Hematopoietic multipotent progenitor cell treated with erythropoietin and hydrocortisone succinate and interleukin-3 and kit ligand, for 4 days (in vitro differentiated cells): ENCODE measurements at regions not wholly inside any gene's neighbourhood (a gene's known extent, or its start where the extent isn't known, plus 50 kb on each side); places are given as distances from the start of the nearest gene placed in this dataset.
A peak's percentile ranks its signal among the peaks of the same experiment; 100 is the strongest.
"Not testable (repeated sequence)": the region's sequence is repeated elsewhere in the genome, so short reads cannot be mapped to it uniquely, and the experiment has no call there.

Experiments
- DNase-seq: peaks from one replicate; pipeline ENCODE4 v3.0.0-alpha.2; 2015

DNA sequence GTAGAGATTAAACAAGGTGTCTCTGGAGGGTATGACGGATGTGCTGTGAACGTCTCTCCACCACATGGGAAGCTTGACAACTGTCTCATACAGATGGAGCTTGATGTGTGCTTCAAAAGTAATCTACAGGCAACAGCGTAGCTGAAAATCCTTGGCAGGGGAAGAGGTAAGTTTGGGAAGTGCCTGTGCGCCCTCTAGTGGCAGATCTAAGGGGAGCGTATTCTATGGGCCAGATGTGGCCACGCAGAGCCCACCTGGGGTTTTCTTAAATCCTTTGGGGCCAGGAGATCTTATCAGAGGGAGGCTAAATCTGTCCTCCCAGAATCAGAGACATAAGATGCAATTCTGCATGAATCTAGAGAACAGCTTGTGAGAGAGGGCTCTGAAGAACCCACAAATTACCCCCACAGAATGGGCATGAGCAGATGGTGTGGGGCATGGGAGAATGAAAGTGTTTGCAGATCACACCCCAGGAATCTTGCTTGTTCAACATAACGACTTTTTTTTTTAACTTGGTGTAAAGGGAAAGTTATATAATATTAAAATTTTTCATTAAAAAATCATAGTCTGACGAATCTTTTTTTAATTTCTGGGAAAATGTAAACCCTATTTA lies 91.2 kb upstream of the MPP7 start:
- DNase-seq, result peak; percentile 81

DNA sequence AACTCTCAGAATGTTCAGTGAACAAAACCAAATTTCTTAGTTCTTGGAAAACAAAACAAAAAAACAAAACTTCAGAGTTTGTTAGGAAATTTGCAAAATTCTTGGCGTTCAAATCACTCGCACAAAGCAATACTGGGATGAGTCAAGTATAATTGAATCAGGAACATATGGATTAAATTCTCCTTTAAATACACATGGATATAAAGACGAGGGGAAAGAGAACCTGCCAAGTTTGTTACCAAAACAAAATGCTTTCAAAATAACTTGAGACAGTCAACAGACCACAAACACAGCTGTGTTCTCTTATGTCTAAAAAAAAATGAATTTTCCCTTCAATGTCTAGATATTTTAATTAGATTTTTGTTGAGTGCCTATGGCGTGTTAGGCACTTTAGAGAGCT lies 93.5 kb upstream of the MPP7 start:
- DNase-seq, result no peak

DNA sequence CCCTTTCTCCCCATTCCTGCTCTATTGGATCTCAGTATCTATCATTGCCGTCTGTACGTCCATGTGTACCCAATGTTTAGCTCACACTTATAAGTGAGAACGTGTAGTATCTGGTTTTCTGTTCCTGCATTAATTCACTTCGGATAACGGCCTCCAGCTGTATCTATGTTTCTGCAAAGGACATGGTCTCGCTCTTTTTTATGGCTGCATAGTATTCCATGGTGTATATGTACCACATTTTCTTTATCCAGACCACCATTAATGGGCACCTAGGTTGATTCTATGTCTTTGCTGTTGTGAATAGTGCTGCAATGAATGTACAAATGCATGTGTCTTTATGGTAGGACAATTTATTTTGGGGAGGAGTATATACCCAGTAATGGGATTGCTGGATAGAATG lies 94.4 kb upstream of the MPP7 start:
- no peak for DNase-seq

DNA sequence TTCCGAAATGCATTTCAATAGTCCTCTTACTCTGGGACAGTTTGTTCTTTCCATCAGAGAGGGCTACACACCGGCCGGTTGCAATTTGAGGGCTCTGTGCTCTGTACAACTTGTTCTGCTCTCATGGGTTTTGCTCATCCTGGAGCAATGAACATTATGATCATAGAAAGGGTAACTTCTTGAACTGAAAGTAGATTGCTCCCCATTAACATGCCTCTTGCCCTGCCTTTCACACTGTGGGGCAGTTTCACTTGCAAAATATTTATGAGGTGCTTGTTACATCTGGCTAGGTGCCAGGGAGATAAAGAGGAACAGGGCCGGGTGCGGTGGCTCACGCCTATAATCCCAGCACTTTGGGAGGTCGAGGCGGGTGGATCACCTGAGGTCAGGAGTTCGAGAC lies 97.3 kb upstream of the MPP7 start:
- DNase-seq, result peak; percentile 41

DNA sequence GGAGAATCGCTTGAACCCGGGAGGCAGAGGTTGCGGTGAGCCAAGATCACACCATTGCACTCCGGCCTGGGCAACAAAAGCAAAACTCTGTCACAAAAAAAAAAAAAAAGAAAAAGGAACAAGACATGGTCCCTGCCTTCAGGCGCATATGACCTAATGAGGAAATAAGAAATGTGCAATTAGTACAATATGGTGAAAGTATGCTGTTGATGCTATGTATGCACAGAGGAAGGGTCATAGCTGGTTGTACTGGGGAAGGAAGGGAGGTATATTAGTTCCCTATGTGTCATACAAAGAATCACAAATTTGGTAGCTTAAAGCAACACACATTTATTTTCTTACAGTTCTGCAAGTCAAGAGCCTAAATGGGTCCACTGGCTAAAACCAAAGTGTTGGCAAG lies 97.8 kb upstream of the MPP7 start:
- peak; percentile 25 for DNase-seq

DNA sequence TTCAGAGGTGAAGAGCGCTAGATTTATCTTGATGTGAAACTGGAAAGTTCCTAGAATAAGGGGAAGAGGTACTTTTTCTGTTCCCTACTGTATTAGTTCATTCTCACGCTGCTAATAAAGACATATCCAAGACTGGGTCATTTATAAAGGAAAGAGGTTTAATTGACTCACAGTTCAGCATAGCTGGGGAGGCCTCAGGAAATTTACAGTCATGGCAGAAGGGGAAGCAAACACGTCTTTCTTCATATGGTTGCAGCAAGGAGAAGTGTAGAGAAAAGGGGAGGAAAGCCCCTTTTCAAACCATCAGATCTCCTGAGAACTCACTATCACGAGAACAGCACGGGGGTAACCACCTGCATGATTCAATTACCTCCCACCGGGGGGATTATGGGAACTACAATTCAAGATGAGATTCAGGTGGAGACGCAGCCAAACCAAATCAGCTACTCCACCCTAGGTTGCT lies 99.8 kb upstream of the MPP7 start:
- DNase-seq, result not testable (repeated sequence)

DNA sequence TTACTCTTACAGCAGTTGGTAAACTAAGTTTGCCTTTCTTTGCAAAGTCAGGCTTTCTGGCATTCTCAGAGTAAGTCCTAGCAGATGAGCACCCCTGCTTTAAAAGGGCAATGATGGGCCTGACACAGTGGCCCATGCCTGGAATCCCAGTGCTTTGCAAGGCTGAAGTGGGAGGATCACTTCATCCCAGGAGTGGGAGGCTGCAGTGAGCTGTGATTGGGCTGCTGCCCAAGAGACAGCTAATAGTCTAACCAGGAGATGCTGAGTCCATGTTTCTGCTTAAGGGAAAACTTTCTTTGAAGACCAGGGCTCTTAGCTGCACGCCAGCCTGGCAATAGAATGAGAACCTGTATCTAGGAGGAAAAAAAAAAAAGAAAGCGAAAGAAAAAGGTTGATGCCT lies 100.2 kb upstream of the MPP7 start:
- no peak for DNase-seq

DNA sequence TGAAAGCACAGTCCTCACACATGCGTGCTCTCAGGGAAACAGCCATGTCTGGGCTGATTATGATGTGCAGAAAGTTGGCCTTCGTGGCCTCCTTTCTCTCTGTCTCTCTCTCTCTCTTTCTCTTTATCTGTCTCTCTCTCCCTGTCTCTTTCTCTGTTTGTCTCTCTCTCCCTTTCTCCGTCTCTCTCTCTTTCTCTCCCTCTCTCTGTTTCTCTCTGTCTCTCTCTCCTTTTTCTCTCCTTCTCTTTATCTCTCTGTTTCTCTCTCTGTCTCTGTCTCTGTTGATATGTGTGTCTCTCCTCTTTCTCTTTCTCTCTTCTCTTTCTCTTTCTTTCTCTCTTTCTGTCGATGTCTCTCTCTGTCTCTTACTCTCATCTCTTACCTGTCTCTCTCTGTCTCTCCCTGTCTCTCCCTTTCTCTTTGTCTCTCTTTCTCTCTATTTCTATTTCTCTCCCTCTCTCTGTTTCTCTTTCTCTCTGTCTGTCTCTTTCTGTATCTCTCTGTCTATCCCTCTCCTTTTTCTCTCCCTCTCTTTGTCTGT lies 105.4 kb upstream of the MPP7 start:
- DNase-seq, result no peak

DNA sequence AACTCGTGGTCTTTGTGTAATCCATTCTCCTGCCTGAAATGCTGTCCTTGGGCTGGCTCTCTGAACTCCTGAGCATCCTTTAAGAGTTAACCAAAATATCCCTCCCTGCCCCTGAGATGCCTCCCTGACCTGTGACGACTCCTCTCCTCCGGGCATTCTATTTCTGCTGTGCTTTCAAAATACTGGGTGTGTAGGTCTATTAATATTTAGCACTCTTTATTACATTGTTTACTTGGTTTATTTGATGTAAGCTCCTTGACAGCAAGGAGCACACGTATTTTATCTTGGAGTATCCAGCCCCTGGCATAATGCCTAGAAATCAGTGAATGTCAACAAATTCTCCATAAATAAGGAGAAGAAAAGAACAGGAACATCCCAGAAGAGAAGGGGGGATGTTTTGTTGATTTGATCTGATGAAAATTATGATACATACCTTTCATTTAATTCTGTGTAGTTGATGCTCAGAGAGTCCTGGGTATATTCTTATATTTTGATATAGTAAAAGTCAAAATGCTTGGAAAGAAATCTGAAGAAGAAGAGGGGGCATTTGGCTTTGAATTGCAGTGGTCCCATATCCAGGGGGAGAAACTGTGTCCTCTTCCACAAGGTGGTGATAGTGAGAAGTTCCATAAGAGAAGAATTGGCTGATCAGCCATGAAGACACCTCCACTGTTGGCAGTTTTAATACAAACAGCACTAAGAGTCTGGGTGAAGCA lies 107.7 kb upstream of the MPP7 start:
- peak; percentile 27 for DNase-seq

DNA sequence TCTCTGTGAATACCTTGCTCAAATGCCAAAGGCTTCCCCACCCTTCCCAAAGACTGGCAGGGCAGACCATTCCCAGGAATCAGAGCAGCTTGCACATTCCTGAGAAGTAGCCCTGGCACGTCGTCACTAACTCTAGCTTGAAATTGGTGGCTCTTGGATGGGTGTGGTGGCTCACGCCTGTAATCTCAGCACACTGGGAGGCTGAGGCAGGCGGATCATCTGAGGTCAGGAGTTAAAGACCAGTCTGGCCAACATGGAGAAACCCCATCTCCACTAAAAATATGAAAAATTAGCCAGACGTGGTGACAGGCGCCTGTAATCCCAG lies 108.2 kb upstream of the MPP7 start:
- DNase-seq, result no peak

DNA sequence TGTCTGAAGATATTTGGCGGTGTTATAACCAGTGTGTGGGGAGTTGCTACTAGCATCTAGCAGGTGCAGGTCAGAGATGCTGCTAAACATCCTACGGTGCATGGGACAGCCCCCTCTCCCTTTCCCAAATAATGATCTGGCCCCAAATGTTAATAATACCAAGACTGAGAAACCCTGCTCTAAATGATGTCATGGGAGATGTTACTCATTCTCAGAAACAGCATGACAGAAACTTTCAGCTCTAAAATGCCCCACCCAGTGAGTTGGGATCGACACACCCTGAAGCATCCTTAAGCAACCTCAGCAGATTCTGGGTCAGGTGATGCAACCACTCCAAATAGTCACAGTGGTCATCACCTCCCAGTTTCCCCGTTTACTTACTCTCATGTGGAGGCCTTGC lies 108.8 kb upstream of the MPP7 start:
- DNase-seq, result no peak

DNA sequence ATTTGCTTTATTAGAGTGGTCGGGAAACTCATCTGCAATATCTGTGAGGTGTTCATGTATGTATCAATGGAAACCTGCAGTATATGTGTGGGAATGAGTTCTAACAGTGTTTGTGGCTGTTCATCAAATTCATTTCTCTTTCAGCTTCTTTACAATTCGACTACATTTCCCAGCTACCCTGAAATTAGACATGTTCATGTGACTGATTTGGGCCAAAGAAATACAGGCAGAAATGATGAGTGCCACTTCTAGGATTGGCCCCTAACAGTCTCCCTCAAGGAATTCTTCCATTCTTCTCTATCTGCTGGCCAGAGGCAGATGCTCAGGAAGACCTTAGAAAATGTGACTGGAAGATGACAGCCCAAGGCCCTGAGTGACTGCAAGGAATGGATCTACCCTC lies 114.8 kb upstream of the WAC start:
- no peak for DNase-seq

DNA sequence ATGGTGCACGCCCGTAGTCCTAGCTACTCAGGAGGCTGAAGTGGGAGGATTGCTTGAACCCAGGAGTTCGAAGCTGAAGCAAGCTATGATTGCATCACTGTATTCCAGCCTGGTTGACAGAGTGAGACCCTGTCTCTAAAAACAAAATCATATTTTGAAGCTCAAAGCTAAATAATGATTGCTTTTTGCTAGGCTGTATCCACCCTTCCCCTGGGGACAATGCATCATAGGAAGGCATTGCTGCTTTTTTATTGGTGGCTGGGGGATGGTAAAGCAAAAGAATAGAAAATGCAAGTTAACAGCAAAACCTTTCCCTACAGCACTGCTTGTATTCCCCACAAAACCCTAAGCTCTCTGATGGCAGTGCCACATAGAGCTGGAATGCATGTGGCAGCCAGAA lies 107.5 kb upstream of the WAC start:
- no peak for DNase-seq

DNA sequence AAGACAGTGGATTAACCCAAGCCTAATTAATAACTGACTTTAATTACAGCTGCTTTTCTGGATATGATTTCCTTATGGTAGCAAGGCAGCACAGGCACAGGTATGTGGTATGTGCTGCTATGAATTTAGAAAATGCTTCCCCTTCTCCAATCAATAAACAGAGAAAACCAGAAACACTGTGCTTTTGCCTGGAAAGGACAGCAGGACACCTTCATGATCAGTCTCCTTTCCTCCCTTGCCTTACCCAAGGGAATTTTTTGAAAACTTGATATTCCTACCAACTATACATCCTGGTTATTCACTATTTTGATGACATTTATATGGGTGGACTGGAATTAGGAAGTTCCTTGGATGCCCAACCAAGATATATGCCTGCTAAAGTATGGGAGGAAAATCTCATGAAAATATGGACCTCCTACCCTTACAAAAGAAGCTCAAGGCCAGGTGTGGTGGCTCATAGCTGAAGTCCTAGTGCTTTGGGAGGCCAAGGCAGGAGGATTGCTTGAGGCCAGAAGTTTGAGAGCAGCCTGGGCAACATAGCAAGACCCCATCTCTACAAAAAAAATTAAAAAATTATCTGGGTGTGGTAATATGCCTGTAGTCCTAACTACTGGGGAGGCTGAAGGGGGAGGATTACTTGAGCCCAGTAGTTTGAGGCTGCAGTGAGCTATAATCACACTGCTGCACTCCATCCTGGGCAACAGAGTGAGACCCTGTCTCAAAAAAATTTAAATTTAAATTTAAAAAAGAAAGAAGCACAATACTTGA lies 106.3 kb upstream of the WAC start:
- no peak for DNase-seq

DNA sequence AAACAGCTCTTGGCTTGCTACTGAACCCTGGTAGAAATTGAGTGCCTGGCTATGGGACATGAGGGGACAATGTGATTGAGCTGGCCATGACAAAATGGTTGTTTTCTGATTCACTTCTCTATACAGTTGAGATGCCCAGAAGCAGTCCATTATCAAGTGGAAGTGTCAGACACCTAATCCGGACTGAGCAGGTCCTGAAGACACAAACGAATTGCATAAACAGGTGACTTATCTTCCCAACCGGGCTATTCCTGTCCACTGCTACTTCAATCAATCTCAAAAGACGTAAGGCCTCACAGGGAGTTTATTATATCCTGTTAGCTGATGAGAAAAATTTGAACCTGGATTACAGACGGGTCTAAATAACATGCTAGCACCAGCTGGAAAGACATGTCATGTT lies 105.5 kb upstream of the WAC start:
- no peak for DNase-seq

DNA sequence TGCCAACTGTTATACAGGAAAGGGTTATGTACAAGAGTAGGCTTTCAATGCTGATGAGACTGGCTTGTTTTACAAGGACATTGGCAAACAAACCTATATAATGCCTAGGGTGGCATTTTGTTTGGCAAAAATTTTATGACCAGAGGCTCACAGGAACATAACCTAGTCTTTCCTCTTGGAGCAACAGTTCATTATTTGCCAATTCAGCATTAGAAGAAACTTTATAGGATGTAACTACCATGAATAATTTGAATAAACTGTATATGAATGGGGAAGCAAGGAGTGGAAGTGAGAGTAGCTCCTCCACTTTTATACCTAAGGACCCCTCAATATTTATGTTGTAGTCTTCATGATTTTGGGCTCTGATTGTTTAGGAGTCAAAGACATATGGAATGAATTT lies 103.9 kb upstream of the WAC start:
- DNase-seq, result no peak

DNA sequence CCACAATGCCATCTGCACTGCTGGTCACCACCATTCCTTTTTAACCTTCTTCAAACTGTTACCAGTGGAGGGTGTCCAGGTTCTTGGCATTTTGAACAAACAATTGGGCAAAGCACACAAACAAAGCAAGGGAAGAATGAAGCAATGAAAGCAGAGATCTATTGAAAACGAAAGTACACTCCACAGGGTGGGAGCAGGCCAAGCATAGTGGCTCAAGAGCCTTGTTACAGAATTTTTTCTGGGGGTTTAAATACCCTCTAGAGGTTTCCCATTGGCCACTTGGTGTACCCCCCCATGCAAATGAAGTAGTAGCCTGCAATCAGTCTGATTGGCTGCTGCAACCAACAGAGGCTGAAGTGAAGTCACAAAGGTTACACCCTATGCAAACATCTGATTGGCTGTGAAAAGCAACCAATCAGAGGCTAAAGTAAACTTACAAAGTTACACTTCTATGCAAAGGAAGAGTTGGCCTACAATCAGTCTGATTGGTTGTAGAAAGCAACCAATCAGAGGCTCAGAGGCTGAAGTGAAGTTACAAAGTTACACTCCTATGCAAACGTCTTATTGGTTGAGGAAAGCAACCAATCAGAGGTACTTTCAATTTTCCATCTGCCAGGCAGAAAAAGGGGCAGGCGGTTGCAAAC lies 103.2 kb upstream of the WAC start:
- DNase-seq, result peak; percentile 21

DNA sequence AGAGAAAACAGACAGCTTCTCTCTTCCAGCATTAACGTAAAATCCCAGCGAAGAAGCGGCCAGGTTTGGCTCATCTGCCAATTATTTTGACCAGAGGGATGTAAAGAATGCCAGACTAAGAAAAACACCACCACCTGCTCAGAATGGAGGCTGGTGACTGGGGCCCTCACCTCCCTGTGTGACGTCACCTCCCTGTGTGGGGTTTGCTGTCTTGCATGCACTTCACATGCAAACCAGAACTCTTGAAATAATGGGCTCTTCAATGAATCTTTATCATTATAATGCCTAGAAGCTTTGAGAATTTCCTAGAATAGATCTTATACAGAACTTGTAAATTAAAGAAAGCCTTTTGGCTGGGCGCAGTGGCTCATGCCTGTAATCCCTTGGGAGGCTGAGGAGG lies 101.8 kb upstream of the WAC start:
- DNase-seq, result no peak

DNA sequence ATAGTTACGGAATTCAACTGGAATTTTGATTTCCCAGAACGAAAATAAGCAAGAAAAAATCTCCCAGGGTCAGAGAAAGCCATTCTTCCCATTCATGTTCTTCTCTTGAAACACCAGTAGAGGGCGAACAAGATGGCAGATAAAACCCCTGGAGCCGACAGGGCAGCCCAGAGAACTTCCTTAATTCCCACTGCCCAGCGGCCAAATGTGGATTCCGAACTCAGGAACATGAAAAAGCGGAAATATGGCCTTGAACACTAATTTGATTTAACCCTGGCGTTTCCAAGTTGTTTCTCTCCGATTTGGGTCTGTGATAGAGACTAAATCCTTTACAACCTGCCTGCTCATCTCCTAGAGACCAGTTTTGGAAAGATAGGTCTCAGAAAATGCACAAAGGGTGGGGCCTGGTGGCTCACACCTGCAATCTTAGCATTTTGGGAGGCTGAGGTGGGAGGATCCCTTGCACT lies 100.7 kb upstream of the WAC start:
- peak; percentile 84 for DNase-seq

DNA sequence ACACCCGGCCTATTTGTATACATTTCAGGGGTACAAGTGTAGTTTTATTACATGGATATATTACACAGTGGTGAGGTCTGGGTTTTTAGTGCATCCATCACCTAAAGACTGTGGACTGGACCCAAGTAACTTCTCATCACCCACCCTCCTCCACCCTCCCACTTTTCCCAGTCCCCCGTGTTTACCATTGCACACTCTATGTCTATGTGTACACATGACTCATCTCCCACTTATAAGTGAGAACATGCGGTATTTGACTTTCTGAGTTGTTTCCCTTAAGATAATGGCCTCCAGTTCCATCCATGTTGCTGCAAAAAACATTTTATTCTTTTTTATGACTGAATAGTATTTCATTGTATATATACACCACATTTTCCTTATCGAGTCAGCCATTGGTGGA lies 98.9 kb upstream of the WAC start:
- no peak for DNase-seq

DNA sequence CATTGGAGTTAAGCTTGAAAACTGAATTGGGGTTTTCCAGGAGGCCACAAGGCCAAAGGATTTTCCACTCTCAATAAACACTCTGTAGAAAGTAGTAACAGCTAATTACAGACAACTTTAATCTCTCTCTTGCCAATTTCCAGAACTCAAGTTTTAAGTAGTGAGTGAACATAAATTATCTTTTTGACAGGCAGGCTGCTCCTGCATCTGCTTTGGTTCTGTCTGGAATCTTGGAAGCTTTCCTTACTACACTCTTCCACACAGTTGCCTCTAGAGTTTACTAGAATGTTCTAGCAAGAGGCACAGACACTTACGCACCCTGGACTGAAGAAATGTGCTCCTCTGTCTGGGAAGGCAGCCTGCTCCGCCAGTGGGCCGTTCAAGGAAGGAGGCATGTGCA lies 90.5 kb upstream of the WAC start:
- no peak for DNase-seq

DNA sequence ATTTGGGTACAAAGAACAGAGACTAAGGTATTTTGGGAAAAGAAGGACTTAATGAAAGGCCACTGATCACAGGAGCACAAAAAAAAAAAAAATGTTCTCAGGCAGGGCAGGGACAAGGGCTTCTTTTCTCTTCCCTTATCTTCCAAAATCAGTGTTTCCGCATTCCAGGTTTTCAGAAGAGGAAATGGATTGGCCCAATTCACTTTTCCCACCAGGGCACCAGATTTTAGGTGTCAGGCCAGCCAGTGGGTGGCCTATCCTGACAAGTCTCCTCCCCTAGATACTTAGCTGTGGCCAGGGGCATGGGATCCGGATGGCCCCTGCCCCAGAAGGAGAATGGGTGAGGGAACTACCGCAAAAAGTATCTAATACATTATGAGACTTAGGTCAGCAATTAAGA lies 88.9 kb upstream of the WAC start:
- DNase-seq, result no peak

DNA sequence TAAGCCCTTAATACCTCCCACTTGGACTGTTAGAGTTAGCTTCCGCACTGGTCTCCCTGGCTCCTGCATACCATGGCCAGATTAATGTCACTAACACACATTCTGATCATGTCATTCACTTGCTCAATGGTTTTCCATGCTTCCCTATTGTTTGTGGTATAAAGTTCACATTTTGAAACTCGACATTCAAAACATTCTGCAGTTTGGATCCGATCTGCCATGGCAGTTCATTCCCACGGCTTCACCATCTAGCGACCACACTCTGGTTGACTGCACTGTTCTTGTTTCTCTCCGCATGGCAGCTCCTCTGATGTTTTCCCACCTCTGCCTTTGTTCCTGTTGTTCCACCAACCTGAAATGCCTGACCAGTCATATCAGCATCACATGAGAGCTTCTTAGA lies 87.4 kb upstream of the WAC start:
- no peak for DNase-seq

DNA sequence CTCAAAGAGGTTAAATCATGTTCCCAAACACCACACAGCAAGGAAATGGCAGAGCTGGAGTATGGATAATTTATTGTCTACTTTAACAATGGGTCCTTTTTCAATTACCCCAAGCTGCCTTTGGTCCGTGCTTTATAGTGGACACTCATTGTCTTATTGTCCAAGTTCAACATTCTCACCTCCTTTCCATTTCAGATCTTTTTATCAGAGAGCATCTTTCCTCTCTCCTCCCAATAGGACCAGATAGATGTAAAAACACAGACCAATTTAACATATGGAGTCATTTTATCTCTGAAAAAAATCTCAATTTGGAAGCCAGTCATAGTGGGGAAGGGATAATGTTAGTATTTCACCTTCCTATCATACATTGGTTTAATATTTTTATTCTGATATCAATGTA lies 83.5 kb upstream of the WAC start:
- DNase-seq, result no peak
